ENCODE measurements at regions not wholly inside any gene's neighbourhood (a gene's known extent, or its start where the extent isn't known, plus 50 kb on each side); places are given as distances from the start of the nearest gene placed in this dataset.
A peak's percentile ranks its signal among the peaks of the same experiment; 100 is the strongest.
"Not testable (repeated sequence)": the region's sequence is repeated elsewhere in the genome, so short reads cannot be mapped to it uniquely, and the experiment has no call there.

GRCh38 chr5:68020461-68020969 lies 195.0 kb upstream of the PIK3R1 start:
- DNase-seq: not testable (repeated sequence)

- no peak for DNase-seq
Measured at GRCh38 chr5:68015381-68016302, 199.9 kb upstream of the PIK3R1 start.

- no peak for DNase-seq
Measured at GRCh38 chr5:68012831-68013230, 202.7 kb upstream of the PIK3R1 start.

GRCh38 chr5:68012429-68012828 lies 203.1 kb upstream of the PIK3R1 start:
- DNase-seq: peak; percentile 59

- peak; percentile 52 for DNase-seq
Measured at GRCh38 chr5:68011801-68012200, 203.8 kb upstream of the PIK3R1 start.

- DNase-seq: no peak
Measured at GRCh38 chr5:68011259-68011760, 204.2 kb upstream of the PIK3R1 start.

GRCh38 chr5:68010740-68011139 lies 204.8 kb upstream of the PIK3R1 start:
- no peak for DNase-seq

- peak; percentile 79 for DNase-seq
Measured at GRCh38 chr5:68007451-68007850, 208.1 kb upstream of the PIK3R1 start.

- no peak for DNase-seq
Measured at GRCh38 chr5:68002836-68003235, 212.7 kb upstream of the PIK3R1 start.

- no peak for DNase-seq
Measured at GRCh38 chr5:68000805-68001204, 214.8 kb upstream of the PIK3R1 start.

- DNase-seq: no peak
Measured at GRCh38 chr5:67999391-67999790, 216.2 kb upstream of the PIK3R1 start.

- peak; percentile 37 for DNase-seq
Measured at GRCh38 chr5:67998709-67999261, 216.8 kb upstream of the PIK3R1 start.

GRCh38 chr5:67997892-67998457 lies 217.6 kb upstream of the PIK3R1 start:
- no peak for DNase-seq

- no peak for DNase-seq
Measured at GRCh38 chr5:67997148-67997547, 218.4 kb upstream of the PIK3R1 start.

- no peak for DNase-seq
Measured at GRCh38 chr5:67996596-67996995, 219.0 kb upstream of the PIK3R1 start.

- peak; percentile 59 for DNase-seq
Measured at GRCh38 chr5:67992923-67993322, 222.6 kb upstream of the PIK3R1 start.

GRCh38 chr5:67989456-67989855 lies 226.1 kb upstream of the PIK3R1 start:
- peak; percentile 52 for DNase-seq

GRCh38 chr5:67986761-67987160 lies 228.8 kb upstream of the PIK3R1 start:
- DNase-seq: no peak

GRCh38 chr5:67985686-67986387 lies 229.7 kb upstream of the PIK3R1 start:
- peak; percentile 26 for DNase-seq

- DNase-seq: no peak
Measured at GRCh38 chr5:67984546-67984945, 231.0 kb upstream of the PIK3R1 start.

GRCh38 chr5:67983251-67984110 lies 232.1 kb upstream of the PIK3R1 start:
- peak; percentile 81 for DNase-seq

- DNase-seq: not testable (repeated sequence)
Measured at GRCh38 chr5:67982160-67982559, 233.4 kb upstream of the PIK3R1 start.
